ENCODE measurements at regions not wholly inside any gene's neighbourhood (a gene's known extent, or its start where the extent isn't known, plus 50 kb on each side); places are given as distances from the start of the nearest gene placed in this dataset.
A peak's percentile ranks its signal among the peaks of the same experiment; 100 is the strongest.
"Not testable (repeated sequence)": the region's sequence is repeated elsewhere in the genome, so short reads cannot be mapped to it uniquely, and the experiment has no call there.

- DNase-seq = peak; percentile 18
These were observed 384.9 kb downstream of the HLX start for GRCh38 chr1:221263831-221264767.

GRCh38 chr1:221264848-221265247 is 385.6 kb downstream of the HLX start:
- no peak for DNase-seq

- DNase-seq = no peak
These were observed 389.1 kb downstream of the HLX start for GRCh38 chr1:221268295-221268694.

- DNase-seq = no peak
These were observed 392.5 kb downstream of the HLX start for GRCh38 chr1:221271701-221272100.

- DNase-seq = no peak
These were observed 393.7 kb downstream of the HLX start for GRCh38 chr1:221272940-221273339.

GRCh38 chr1:221274373-221274772 is 395.1 kb downstream of the HLX start:
- no peak for DNase-seq

GRCh38 chr1:221276896-221277409 is 397.7 kb downstream of the HLX start:
- DNase-seq = no peak

GRCh38 chr1:221279146-221279545 is 399.9 kb downstream of the HLX start:
- no peak for DNase-seq

- no peak for DNase-seq
These were observed 404.3 kb downstream of the HLX start for GRCh38 chr1:221283532-221283931.

GRCh38 chr1:221284028-221284427 is 404.8 kb downstream of the HLX start:
- DNase-seq = no peak

- DNase-seq = not testable (repeated sequence)
These were observed 405.7 kb downstream of the HLX start for GRCh38 chr1:221284991-221285390.

GRCh38 chr1:221285458-221286210 is 406.4 kb downstream of the HLX start:
- not testable (repeated sequence) for DNase-seq

- no peak for DNase-seq
These were observed 407.2 kb downstream of the HLX start for GRCh38 chr1:221286399-221286798.

GRCh38 chr1:221289103-221289502 is 409.9 kb downstream of the HLX start:
- no peak for DNase-seq

- DNase-seq = no peak
These were observed 411.4 kb downstream of the HLX start for GRCh38 chr1:221290669-221291068.

- no peak for DNase-seq
These were observed 411.9 kb downstream of the HLX start for GRCh38 chr1:221291113-221291512.

- DNase-seq = no peak
These were observed 413.4 kb downstream of the HLX start for GRCh38 chr1:221292652-221293051.

GRCh38 chr1:221294242-221294641 is 415.0 kb downstream of the HLX start:
- no peak for DNase-seq

- DNase-seq = no peak
These were observed 423.1 kb downstream of the HLX start for GRCh38 chr1:221302357-221302756.

- DNase-seq = no peak
These were observed 423.6 kb downstream of the HLX start for GRCh38 chr1:221302810-221303209.

GRCh38 chr1:221303623-221304022 is 424.4 kb downstream of the HLX start:
- no peak for DNase-seq

- no peak for DNase-seq
These were observed 427.0 kb downstream of the HLX start for GRCh38 chr1:221306239-221306638.

Measured in CD4-positive, alpha-beta T cell treated with Interleukin-17A for 4 hours (primary cell).